IMR-90 (cell line): ENCODE measurements at regions not wholly inside any gene's neighbourhood (a gene's known extent, or its start where the extent isn't known, plus 50 kb on each side); places are given as distances from the start of the nearest gene placed in this dataset.
A peak's percentile ranks its signal among the peaks of the same experiment; 100 is the strongest.

Experiments used
- ATAC-seq: fragments of 200-7000 bp; cut with Tn5 transposase; 2 replicates; pipeline ENCODE4 v1.9.1; 2020; ENCODE audit warnings: low read depth, mild to moderate bottlenecking, moderate library complexity
- BruUV-seq: library from RNA; stranded (reverse); fragments of 400-500 nt; replicated peaks from 2 replicates; lab custom pipeline; 2021; lab: Mats Ljungman, UMichigan
- CTCF ChIA-PET: fragments of 300-600 bp; formaldehyde crosslinking; extraction: SDS; loops from one replicate; lab custom pipeline; 2021; ENCODE audit warnings: antibody characterized with exemption; lab: Yijun Ruan, JAX
- POLR2A ChIA-PET: fragments of 300-600 bp; sonication (Branson Sonifier 250); formaldehyde crosslinking; loops from one replicate; lab custom pipeline; 2022; ENCODE audit warnings: antibody characterized with exemption; ENCODE audit not compliant: unreplicated experiment; lab: Charles Lee
- DNase-seq: peaks from one replicate; pipeline ENCODE4 v3.0.0; 2013
- H2AFZ ChIP-seq: replicated peaks from 2 replicates; pipeline ENCODE3; 2013; ENCODE audit warnings: low read length, mild to moderate bottlenecking; ENCODE audit not compliant: poor library complexity
- H2AK5ac ChIP-seq: 2 replicates; pipeline ENCODE4 v1.6.1; 2013; ENCODE audit warnings: low read depth, low read length, inconsistent platforms
- H2AK9ac ChIP-seq: replicated peaks from 2 replicates; pipeline ENCODE3; 2013; ENCODE audit warnings: mild to moderate bottlenecking, low read depth, low read length, moderate library complexity; ENCODE audit not compliant: poor library complexity
- H2BK120ac ChIP-seq: 2 replicates; pipeline ENCODE4 v1.6.1; 2013; ENCODE audit warnings: low read depth, low read length, inconsistent platforms
- H2BK15ac ChIP-seq: 3 replicates; pipeline ENCODE4 v1.6.1; 2013; ENCODE audit warnings: low read depth, low read length, inconsistent platforms
- H2BK20ac ChIP-seq: 2 replicates; pipeline ENCODE4 v1.6.1; 2013; ENCODE audit warnings: low read depth, mild to moderate bottlenecking, inconsistent platforms, low read length, moderate library complexity
- H2BK5ac ChIP-seq: 2 replicates; pipeline ENCODE4 v1.6.1; 2013; ENCODE audit warnings: mild to moderate bottlenecking, low read depth, low read length, inconsistent platforms; ENCODE audit not compliant: poor library complexity, severe bottlenecking
- H3K14ac ChIP-seq: replicated peaks from 2 replicates; pipeline ENCODE4 v1.6.1; 2013; ENCODE audit warnings: low read depth, low read length, inconsistent platforms
- H3K18ac ChIP-seq: 2 replicates; pipeline ENCODE4 v1.6.1; 2013; ENCODE audit warnings: low read depth, low read length, control low read depth
- H3K23ac ChIP-seq: 2 replicates; pipeline ENCODE4 v1.6.1; 2013; ENCODE audit warnings: low read depth, low read length, inconsistent platforms
- H3K27ac ChIP-seq: 2 replicates; pipeline ENCODE4 v1.5.1; 2013; ENCODE audit warnings: mild to moderate bottlenecking, control low read depth, low read length; ENCODE audit not compliant: insufficient read depth
- H3K27me3 ChIP-seq: 2 replicates; pipeline ENCODE4 v1.6.1; 2013; ENCODE audit warnings: low read length; ENCODE audit not compliant: control insufficient read depth, insufficient read depth
- H3K36me3 ChIP-seq: 2 replicates; pipeline ENCODE4 v1.6.1; 2013; ENCODE audit warnings: low read length, mixed read lengths; ENCODE audit not compliant: control insufficient read depth, insufficient read depth
- H3K4ac ChIP-seq: 2 replicates; pipeline ENCODE4 v1.6.1; 2013; ENCODE audit warnings: low read depth, low read length, inconsistent platforms
- H3K4me1 ChIP-seq: 2 replicates; pipeline ENCODE4 v1.6.1; 2013; ENCODE audit warnings: low read length, mixed read lengths; ENCODE audit not compliant: control insufficient read depth, insufficient read depth
- H3K4me2 ChIP-seq: 2 replicates; pipeline ENCODE4 v1.6.1; 2013; ENCODE audit warnings: low read depth, mild to moderate bottlenecking, control low read depth, low read length, moderate library complexity
- H3K4me3 ChIP-seq: 2 replicates; pipeline ENCODE4 v1.5.1; 2013; ENCODE audit warnings: low read depth, mild to moderate bottlenecking, control low read depth, low read length, moderate library complexity; ENCODE audit not compliant: insufficient read depth
- H3K56ac ChIP-seq: 2 replicates; pipeline ENCODE4 v1.6.1; 2013; ENCODE audit warnings: low read length, inconsistent platforms; ENCODE audit not compliant: insufficient read depth; ENCODE audit errors: extremely low read depth
- H3K79me1 ChIP-seq, 2 experiments: 2 replicates each; pipeline ENCODE4 v1.6.1; 2013; ENCODE audit warnings: low read length in 2 of 2, inconsistent platforms in 1 of 2, low read depth in 1 of 2
- H3K9ac ChIP-seq: 2 replicates; pipeline ENCODE4 v1.6.1; 2013; ENCODE audit warnings: low read depth, low read length, control low read depth
- H3K9me1 ChIP-seq: 2 replicates; pipeline ENCODE4 v1.6.1; 2013; ENCODE audit warnings: low read length, inconsistent platforms; ENCODE audit not compliant: insufficient read depth
- H3K9me3 ChIP-seq: 2 replicates; pipeline ENCODE4 v1.6.1; 2013; ENCODE audit warnings: low read length; ENCODE audit not compliant: control insufficient read depth, insufficient read depth
- H4K20me1 ChIP-seq: 2 replicates; pipeline ENCODE4 v1.6.1; 2013; ENCODE audit warnings: low read length, inconsistent platforms; ENCODE audit not compliant: insufficient read depth
- H4K5ac ChIP-seq: 2 replicates; pipeline ENCODE4 v1.6.1; 2013; ENCODE audit warnings: mild to moderate bottlenecking, low read depth, low read length, control low read depth
- H4K8ac ChIP-seq, 2 experiments: 2 replicates each; pipeline ENCODE4 v1.6.1; 2013; ENCODE audit warnings: low read depth in 2 of 2, low read length in 2 of 2, control low read depth in 1 of 2, inconsistent platforms in 1 of 2
- H4K91ac ChIP-seq: 2 replicates; pipeline ENCODE4 v1.6.1; 2013; ENCODE audit warnings: low read depth, low read length, inconsistent platforms; ENCODE audit not compliant: insufficient read depth
- BHLHE40 ChIP-seq: fragments of 150-350 bp; IDR thresholded peaks from 2 replicates; pipeline ENCODE4 v1.6.1; 2016; ENCODE audit warnings: mild to moderate bottlenecking, low read depth, low read length
- CEBPB ChIP-seq: IDR thresholded peaks from 2 replicates; pipeline ENCODE4 v1.6.1; 2012; ENCODE audit warnings: low read depth, low read length, improper control_type of control experiment
- CHD1 ChIP-seq: IDR thresholded peaks from 2 replicates; pipeline ENCODE4 v1.6.1; 2012; ENCODE audit warnings: low read depth, low read length, improper control_type of control experiment
- CTCF ChIP-seq: conservative IDR thresholded peaks from 2 replicates; pipeline ENCODE4 v1.5.1; 2012; ENCODE audit warnings: mild to moderate bottlenecking, low read depth, low read length, improper control_type of control experiment
- FOS ChIP-seq: fragments of 150-350 bp; IDR thresholded peaks from 2 replicates; pipeline ENCODE4 v1.6.1; 2016; ENCODE audit warnings: low read depth, low read length
- MAZ ChIP-seq: IDR thresholded peaks from 2 replicates; pipeline ENCODE4 v1.6.1; 2012; ENCODE audit warnings: low read depth, mild to moderate bottlenecking, low read length, improper control_type of control experiment, moderate library complexity, borderline replicate concordance
- MXI1 ChIP-seq: IDR thresholded peaks from 2 replicates; pipeline ENCODE4 v1.6.1; 2012; ENCODE audit warnings: low read depth, mild to moderate bottlenecking, low read length, moderate library complexity, borderline replicate concordance
- POLR2A ChIP-seq: IDR thresholded peaks from 2 replicates; pipeline ENCODE4 v1.6.1; 2012; ENCODE audit warnings: mild to moderate bottlenecking, low read depth, low read length
- RAD21 ChIP-seq: IDR thresholded peaks from 2 replicates; pipeline ENCODE4 v1.6.1; 2012; ENCODE audit warnings: low read length, improper control_type of control experiment
- RCOR1 ChIP-seq: IDR thresholded peaks from 2 replicates; pipeline ENCODE4 v1.6.1; 2012; ENCODE audit warnings: mild to moderate bottlenecking, low read length, improper control_type of control experiment; ENCODE audit not compliant: insufficient replicate concordance
- RFX5 ChIP-seq: IDR thresholded peaks from 2 replicates; pipeline ENCODE4 v1.8.0; 2012; ENCODE audit warnings: low read depth, mild to moderate bottlenecking, low read length, moderate library complexity
- SMC3 ChIP-seq: fragments of 150-350 bp; IDR thresholded peaks from 2 replicates; pipeline ENCODE4 v1.6.1; 2016; ENCODE audit warnings: low read depth, mild to moderate bottlenecking, antibody characterized with exemption, low read length, moderate library complexity
- USF2 ChIP-seq: fragments of 150-350 bp; IDR thresholded peaks from 2 replicates; pipeline ENCODE4 v1.6.1; 2017; ENCODE audit warnings: mild to moderate bottlenecking, antibody characterized with exemption, low read length, low read depth
- WGBS, 2 experiments: methylation state at CpG; one replicate each; pipeline versions ENCODE4 v1.1.5 to v1.1.7; 2013; ENCODE audit warnings: missing lambda C conversion rate in 2 of 2; ENCODE audit not compliant: insufficient read length in 1 of 2; ENCODE audit errors: extremely low coverage in 2 of 2; 5-methylcytosine and 5-hydroxymethylcytosine counted together
- dilution Hi-C: fragments of 300-500 bp; cut with HindIII; formaldehyde crosslinking; loops from one replicate; pipeline ENCODE4 v1.14.3; 2018; ENCODE audit warnings: low sequenced_read_pairs; ENCODE audit not compliant: unreplicated experiment
- in situ Hi-C: fragments of 300-500 bp; cut with MboI; formaldehyde crosslinking; loops from 3 replicates; pipeline ENCODE4 v1.14.3; 2019; ENCODE audit warnings: low sequenced_read_pairs, inconsistent platforms, mixed read lengths
- intact Hi-C: fragments of 100-400 bp; cut with micrococcal nuclease; formaldehyde crosslinking; loops from 2 replicates; pipeline ENCODE4 v1.10.0; 2022
- TF ChIP-seq, protein P1 (sequence below): fragments of 150-350 bp; IDR thresholded peaks from 2 replicates; pipeline ENCODE4 v1.6.1; 2016; ENCODE audit warnings: low read depth, mild to moderate bottlenecking, low read length, moderate library complexity, borderline replicate concordance

GRCh38 chr11:15649371-15650104 is 534.8 kb downstream of the INSC start:
- Histone ChIP-seq H2AK5ac (peak overlapping the region; percentile 73; the same call in 1 of the 2 replicates), H4K5ac (peak overlapping the region; percentile 89), H2BK5ac (no peak overlapping the region), H3K9me1 (no peaks in the 10 kb centered on the region; the same call in 1 of the 2 replicates), H2AK9ac (peak overlapping the region; percentile 71), H3K27ac (peak overlapping the region; percentile 57), H2BK15ac (peak overlapping the region; percentile 89; the same call in 1 of the 3 replicates), H3K27me3 (no peaks in the 10 kb centered on the region; the same call in 1 of the 2 replicates), H3K4me1 (peaks cover 10% of the 10 kb centered on the region), H2BK20ac (peak overlapping the region; percentile 95), H3K4me2 (no peak overlapping the region), H3K56ac (peak overlapping the region; percentile 49; the same call in 1 of the 2 replicates), H3K23ac (0 out of 2 replicates have a peak overlapping the region, but pooled peaks have one; percentile 60), H3K14ac (peak overlapping the region; percentile 90), H2BK120ac (peak overlapping the region; percentile 98), H3K4me3 (no peak overlapping the region), H2AFZ (peak overlapping the region; percentile 93), H4K8ac (peak overlapping the region; percentile 80 to 97), H4K20me1 (no peaks in the 10 kb centered on the region), H4K91ac (peak overlapping the region; percentile 94), H3K79me1 (no peaks in the 10 kb centered on the region), H3K4ac (peak overlapping the region; percentile 94), H3K9ac (peak overlapping the region; percentile 62), H3K9me3 (no peaks in the 10 kb centered on the region), H3K18ac (peak overlapping the region; percentile 53), H3K36me3 (no peaks in the 10 kb centered on the region)
- dilution Hi-C loops (no loop called here), in situ Hi-C loops (no loop called here), intact Hi-C loops (loop anchor here (1.0 to 10.0 kb wide), 8 partner anchors 63 to 1085 kb away; partner anchors contain the start of gene C11orf58)
- ATAC-seq (no peak; the same call in 1 of the 2 replicates), DNase-seq (peak; percentile 39)
- CTCF ChIA-PET = interaction anchor here (0.6 to 1.6 kb wide), 5 partner anchors 67 to 166 kb away, joined by 3 to 4 read pairs (median 4); no protein-coding TSS in a partner anchor
- 15% methylated on average over 6 of the region's 14 CpGs; no CpG with 5 or more reads in 1 of the 2 experiments for WGBS, 2 experiments
- POLR2A ChIA-PET = interaction anchor here (1.0 to 1.1 kb wide), 2 partner anchors 70 to 244 kb away, joined by 4 read pairs; no protein-coding TSS in a partner anchor
- BruUV-seq = no TSS peak
- no peak for TF ChIP-seq RAD21
- no peak for TF ChIP-seq MAZ
- no peak for TF ChIP-seq CHD1
- TF ChIP-seq MXI1 = no peak
- no peak for TF ChIP-seq FOS
- TF ChIP-seq BHLHE40 = no peak
- TF ChIP-seq CEBPB = no peak
- TF ChIP-seq, protein P1, sequence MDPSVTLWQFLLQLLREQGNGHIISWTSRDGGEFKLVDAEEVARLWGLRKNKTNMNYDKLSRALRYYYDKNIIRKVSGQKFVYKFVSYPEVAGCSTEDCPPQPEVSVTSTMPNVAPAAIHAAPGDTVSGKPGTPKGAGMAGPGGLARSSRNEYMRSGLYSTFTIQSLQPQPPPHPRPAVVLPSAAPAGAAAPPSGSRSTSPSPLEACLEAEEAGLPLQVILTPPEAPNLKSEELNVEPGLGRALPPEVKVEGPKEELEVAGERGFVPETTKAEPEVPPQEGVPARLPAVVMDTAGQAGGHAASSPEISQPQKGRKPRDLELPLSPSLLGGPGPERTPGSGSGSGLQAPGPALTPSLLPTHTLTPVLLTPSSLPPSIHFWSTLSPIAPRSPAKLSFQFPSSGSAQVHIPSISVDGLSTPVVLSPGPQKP = no peak
- no peak for TF ChIP-seq RCOR1
- TF ChIP-seq POLR2A = no peak
- no peak for TF ChIP-seq SMC3
- no peak for TF ChIP-seq RFX5
- no peak for TF ChIP-seq USF2
- no peak for TF ChIP-seq CTCF
